GM12891 (cell line): ENCODE measurements at regions not wholly inside any gene's neighbourhood (a gene's known extent, or its start where the extent isn't known, plus 50 kb on each side); places are given as distances from the start of the nearest gene placed in this dataset.

Experiments used
- DNase-seq: peaks from one replicate; pipeline ENCODE4 v3.0.0; 2011; ENCODE audit warnings: low spot score; ENCODE audit not compliant: insufficient read length
- FAIRE-seq: peaks from 2 replicates; lab custom pipeline; 2011; peaks lifted over from hg19 to GRCh38; lab: Jason Lieb, UNC
- PAX5 ChIP-seq: IDR thresholded peaks from 2 replicates; pipeline ENCODE4 v1.6.1; 2011; ENCODE audit warnings: low read length, moderate library complexity, mild to moderate bottlenecking; ENCODE audit not compliant: insufficient read depth, severe bottlenecking
- POLR2A ChIP-seq: IDR thresholded peaks from 2 replicates; pipeline ENCODE4 v1.6.1; 2011; ENCODE audit warnings: low read depth, low read length, control low read depth
- POLR2AphosphoS5 ChIP-seq: IDR thresholded peaks from 2 replicates; pipeline ENCODE4 v1.6.1; 2011; ENCODE audit warnings: low read depth, low read length, control low read depth
- POU2F2 ChIP-seq: IDR thresholded peaks from 2 replicates; pipeline ENCODE4 v1.6.1; 2011; ENCODE audit warnings: low read depth, mild to moderate bottlenecking, control low read depth, low read length, moderate library complexity
- SPI1 ChIP-seq: IDR thresholded peaks from 2 replicates; pipeline ENCODE4 v1.6.1; 2011; ENCODE audit warnings: low read depth, low read length, control low read depth
- TAF1 ChIP-seq: IDR thresholded peaks from 2 replicates; pipeline ENCODE4 v1.6.1; 2011; ENCODE audit warnings: low read depth, low read length, control low read depth

DNA sequence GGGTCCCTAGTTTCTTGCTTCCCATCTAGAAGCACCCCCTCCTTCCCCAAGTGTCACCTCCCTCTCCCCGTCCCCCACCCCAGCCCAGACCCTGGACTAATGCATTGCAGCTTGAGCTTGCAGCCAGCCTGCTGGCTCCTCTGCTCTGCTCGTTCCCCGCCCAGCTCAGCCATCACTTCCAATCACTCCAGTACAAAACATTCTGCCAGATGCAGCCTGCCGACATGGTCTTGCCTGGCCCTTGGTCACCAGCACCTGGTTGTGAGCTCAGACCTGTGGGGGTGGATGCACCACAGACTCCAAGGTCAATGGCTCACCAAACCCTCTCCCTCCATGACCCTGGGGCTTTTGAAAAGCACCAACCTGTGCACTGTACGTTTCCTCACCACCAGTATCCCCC, 172.9 kb upstream of the SMIM23 start:
- no peak for DNase-seq
- TF ChIP-seq SPI1 (no peak), POLR2AphosphoS5 (no peak), TAF1 (no peak), POLR2A (no peak), PAX5 (no peak), POU2F2 (no peak)
- no peak for FAIRE-seq

GRCh38 chr5:171614511-171614910, 171.1 kb upstream of the SMIM23 start:
- no peak for FAIRE-seq
- TF ChIP-seq PAX5 = no peak
- TF ChIP-seq SPI1 = no peak
- no peak for TF ChIP-seq TAF1
- no peak for TF ChIP-seq POLR2AphosphoS5
- TF ChIP-seq POU2F2 = no peak
- TF ChIP-seq POLR2A = no peak
- no peak for DNase-seq

DNA sequence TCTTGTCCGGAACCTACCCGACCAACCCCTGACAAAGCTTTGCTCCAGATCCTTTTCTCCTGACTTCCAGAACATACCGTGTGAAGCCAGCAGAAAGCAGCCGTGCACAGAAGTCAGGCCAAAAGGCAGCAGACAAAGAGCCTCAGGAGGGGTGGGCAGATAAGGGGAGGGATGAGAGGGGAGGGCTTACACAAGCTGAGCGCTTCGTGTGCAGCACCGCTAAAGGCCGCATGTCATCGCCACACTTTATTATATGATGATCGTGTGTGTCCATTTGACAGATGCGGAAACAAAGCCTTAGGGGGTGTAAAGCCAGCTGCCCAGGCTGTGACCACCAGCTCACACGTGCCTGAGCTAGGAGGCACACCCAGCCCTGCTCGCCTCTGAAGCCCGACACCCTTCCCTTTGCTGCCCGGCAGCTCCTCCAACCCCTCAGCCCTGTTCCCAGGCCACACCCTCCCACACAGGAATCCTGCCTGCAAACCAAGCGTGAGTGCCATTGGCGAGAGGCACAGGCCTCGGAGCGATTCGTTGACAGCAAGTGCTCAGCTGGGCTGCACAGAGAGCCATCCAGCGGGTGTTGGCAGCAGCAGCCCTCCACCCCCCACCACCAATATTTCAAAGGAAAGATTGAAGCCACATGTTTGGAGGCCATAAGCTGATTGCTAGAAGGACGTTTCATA, 170.5 kb upstream of the SMIM23 start:
- TF ChIP-seq POLR2AphosphoS5 (no peak), TAF1 (no peak), PAX5 (no peak), SPI1 (no peak), POLR2A (no peak), POU2F2 (no peak)
- FAIRE-seq (no peak), DNase-seq (no peak)

DNA sequence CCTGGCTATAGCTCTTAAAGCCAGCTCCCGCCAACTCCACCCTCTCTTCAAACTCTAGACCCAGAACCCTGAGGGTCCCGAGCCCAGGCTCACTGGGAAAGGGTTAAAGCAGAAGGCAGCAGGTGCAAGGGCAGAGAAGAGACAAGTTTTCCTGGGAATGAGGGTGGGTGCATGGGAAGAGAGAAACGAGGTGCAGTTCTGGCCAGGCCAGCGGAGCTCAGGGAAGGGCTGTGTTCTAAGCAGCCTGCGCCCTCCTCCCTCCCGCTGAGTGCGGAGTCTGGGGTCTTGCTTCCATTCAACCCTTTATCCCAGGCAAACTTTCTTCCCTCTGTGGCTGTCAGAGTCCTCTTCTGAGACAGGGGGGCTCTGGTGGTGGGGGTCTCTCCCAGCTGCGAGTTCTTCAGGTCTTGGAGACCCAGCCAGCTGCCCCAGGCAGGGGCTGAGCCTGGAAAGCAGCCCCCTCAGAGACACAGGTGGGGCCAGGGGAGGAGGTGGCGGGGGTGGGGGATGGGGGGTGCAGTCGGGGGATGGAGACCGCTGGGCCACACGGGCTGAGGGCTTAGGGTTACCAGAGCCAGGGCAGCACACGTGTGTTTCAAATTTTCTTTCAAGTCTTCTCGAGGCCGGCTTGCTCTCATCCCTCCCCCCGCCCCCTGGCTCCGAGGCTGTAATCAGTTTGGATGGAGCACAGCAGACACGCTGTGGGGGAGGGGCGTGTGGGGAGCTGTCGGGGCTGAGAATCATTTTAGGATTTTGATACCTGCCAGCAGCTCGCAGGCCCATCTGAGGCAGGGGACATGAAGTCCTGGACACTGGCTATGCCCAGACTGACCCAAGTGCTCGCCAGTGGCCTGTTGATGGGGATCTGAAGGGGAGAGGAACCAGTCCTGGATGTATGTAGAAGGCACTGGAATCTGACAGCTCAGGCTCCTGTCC, 169.6 kb upstream of the SMIM23 start:
- no peak for DNase-seq
- FAIRE-seq = no peak
- TF ChIP-seq SPI1 = no peak
- no peak for TF ChIP-seq POU2F2
- no peak for TF ChIP-seq TAF1
- TF ChIP-seq POLR2A = no peak
- TF ChIP-seq POLR2AphosphoS5 = no peak
- TF ChIP-seq PAX5 = no peak

DNA sequence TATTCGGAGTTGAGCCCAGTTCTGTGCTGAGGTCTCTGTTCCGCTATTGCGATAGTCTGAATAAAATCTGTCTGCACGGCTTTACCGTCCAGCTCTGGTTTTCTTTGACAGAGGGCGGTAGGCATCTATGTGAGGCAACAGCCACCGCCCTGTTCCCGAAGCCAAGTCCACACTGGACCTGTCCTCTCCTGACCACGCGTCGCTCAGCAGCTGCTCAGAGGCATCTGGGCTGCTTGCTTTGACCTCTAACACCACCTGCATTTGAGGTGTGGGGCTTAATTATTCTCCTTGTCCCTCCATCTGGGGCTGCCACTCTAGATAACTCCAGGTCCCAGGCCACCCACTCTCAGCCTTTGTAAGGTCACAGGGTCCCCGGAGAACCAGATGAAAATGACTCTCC, 168.4 kb upstream of the SMIM23 start:
- FAIRE-seq (no peak), DNase-seq (no peak)
- TF ChIP-seq TAF1 = no peak
- no peak for TF ChIP-seq SPI1
- no peak for TF ChIP-seq PAX5
- no peak for TF ChIP-seq POLR2AphosphoS5
- TF ChIP-seq POLR2A = no peak
- no peak for TF ChIP-seq POU2F2

DNA sequence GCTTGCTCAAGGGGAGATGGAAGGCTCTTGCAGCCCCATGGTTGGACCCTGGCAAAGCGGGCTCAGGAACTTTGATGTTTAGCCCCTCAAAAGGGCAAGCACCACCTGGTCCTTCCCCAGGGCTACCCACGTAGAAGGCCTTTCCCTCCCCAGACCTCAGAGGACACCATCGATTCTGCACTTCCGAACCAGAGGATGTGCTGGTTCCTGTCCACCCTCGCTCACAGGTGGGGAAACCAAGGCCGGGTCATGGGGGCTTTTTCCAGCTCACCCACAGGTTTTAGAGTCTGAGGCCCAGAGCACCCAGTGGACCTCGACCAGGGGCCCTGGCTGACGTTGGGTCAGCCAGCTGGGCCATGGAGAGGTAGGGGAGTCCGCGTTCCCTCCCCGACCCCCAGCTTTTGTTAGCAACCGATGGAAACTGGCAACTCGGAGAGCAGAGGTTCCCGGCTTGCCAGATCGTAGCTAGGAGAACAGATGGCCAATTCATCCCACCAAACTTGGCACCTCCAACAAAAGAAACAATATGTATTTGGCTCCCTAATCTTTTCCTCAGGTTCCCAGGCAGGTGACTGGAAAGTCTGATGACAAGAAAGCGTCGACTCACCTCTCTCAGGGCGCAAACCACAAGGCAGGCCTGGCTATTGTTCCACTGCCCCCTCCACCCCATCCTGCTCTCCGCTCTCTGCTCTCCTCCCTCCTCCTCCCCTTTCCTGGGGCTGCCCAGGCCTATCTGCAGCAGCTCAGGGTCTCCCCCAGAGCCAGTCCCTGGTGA, 167.6 kb upstream of the SMIM23 start:
- DNase-seq (no peak), FAIRE-seq (no peak)
- TF ChIP-seq PAX5 = no peak
- no peak for TF ChIP-seq POLR2A
- TF ChIP-seq SPI1 = no peak

DNA sequence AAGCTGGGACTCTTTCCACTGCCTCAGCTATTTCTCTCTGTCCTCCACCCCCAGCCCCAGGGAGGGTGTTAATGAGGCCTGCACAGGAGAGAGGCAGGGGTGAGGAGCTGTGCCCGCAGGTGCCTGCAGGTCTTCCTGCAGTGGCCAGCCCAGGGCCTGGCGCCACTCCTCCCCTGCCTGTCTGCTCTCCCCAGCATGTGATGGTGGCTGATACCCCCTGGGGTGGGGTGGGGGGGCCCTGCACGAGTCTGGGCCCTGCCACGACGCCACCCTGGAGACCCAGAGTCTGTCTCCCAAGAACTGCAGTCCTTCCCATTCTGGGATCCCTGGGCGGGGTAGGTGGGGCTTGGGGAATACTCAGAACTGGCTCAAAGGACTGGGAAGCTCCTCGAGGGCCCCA, 166.4 kb upstream of the SMIM23 start:
- no peak for FAIRE-seq
- no peak for DNase-seq
- TF ChIP-seq POLR2A (no peak), SPI1 (no peak), POU2F2 (no peak), POLR2AphosphoS5 (no peak), PAX5 (no peak), TAF1 (no peak)

- FAIRE-seq (no peak), DNase-seq (no peak)
- TF ChIP-seq POLR2A (no peak), PAX5 (no peak), POU2F2 (no peak), SPI1 (no peak), POLR2AphosphoS5 (no peak), TAF1 (no peak)
Measured at GRCh38 chr5:171619744-171620143, 165.9 kb upstream of the SMIM23 start.

DNA sequence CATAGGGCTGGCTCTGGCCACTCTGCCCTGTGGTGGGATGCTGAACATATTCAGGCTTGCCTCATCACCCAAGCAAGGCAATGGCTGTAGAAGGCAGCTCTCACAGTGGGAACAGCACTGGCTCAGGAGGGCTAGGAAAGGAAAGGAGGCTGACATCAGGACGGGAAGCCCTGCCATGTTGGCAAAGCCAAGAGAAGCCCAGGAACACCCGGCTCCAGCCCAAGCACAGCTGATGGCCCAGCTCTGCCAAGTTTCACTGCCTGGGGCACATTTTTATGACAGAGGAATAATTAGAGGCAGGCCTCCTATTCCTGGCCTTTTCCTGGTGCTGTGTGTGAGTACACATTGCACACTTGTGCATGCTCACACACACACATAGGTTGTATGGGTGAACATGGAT, 163.6 kb upstream of the SMIM23 start:
- FAIRE-seq = no peak
- no peak for DNase-seq
- TF ChIP-seq SPI1 (no peak), POLR2A (no peak), POU2F2 (no peak), PAX5 (no peak), TAF1 (no peak)

GRCh38 chr5:171623107-171623506, 162.5 kb upstream of the SMIM23 start:
- FAIRE-seq (no peak), DNase-seq (no peak)
- TF ChIP-seq POU2F2 = no peak

- no peak for TF ChIP-seq POLR2AphosphoS5
- no peak for TF ChIP-seq SPI1
- no peak for TF ChIP-seq POU2F2
- TF ChIP-seq PAX5 = no peak
- no peak for DNase-seq
- no peak for FAIRE-seq
Measured at GRCh38 chr5:171623551-171624097, 162.0 kb upstream of the SMIM23 start.
